Bronchial epithelial cell (primary cell): ENCODE measurements at regions not wholly inside any gene's neighbourhood (a gene's known extent, or its start where the extent isn't known, plus 50 kb on each side); places are given as distances from the start of the nearest gene placed in this dataset.
A peak's percentile ranks its signal among the peaks of the same experiment; 100 is the strongest.

Source experiments
- DNase-seq: peaks from one replicate; pipeline ENCODE4 v3.0.0-alpha.2; 2010; ENCODE audit warnings: low read depth
- FAIRE-seq: peaks from 2 replicates; lab custom pipeline; 2011; peaks lifted over from hg19 to GRCh38; lab: Jason Lieb, UNC
- H3K27me3 ChIP-seq: 2 replicates; pipeline ENCODE4 v1.5.1; 2011; ENCODE audit warnings: low read length; ENCODE audit not compliant: control insufficient read depth, insufficient read depth
- H3K36me3 ChIP-seq: 2 replicates; pipeline ENCODE4 v1.5.1; 2011; ENCODE audit warnings: low read length; ENCODE audit not compliant: control insufficient read depth, insufficient read depth
- H3K4me3 ChIP-seq: 2 replicates; pipeline ENCODE4 v1.5.1; 2011; ENCODE audit warnings: mild to moderate bottlenecking, low read depth, low read length, control low read depth
- CTCF ChIP-seq: IDR thresholded peaks from 2 replicates; pipeline ENCODE4 v1.5.1; 2011; ENCODE audit warnings: mild to moderate bottlenecking, moderate library complexity, low read length, control low read depth, inconsistent platforms; ENCODE audit not compliant: insufficient read depth, severe bottlenecking

- DNase-seq = no peak
- no peak for TF ChIP-seq CTCF
- no peak for FAIRE-seq
- Histone ChIP-seq H3K36me3 (no peaks in the 10 kb centered on the region), H3K4me3 (no peak overlapping the region), H3K27me3 (no peaks in the 10 kb centered on the region)
Observed at GRCh38 chr9:73565026-73565425, 413.4 kb downstream of the ANXA1 start.

GRCh38 chr9:73565833-73566465, 414.3 kb downstream of the ANXA1 start:
- FAIRE-seq = no peak
- no peaks in the 10 kb centered on the region for H3K27me3 ChIP-seq
- peak; percentile 79 for TF ChIP-seq CTCF
- no peaks in the 10 kb centered on the region for H3K36me3 ChIP-seq
- H3K4me3 ChIP-seq = no peak overlapping the region
- DNase-seq = peak; percentile 62

GRCh38 chr9:73566627-73567026, 415.0 kb downstream of the ANXA1 start:
- FAIRE-seq (no peak), DNase-seq (no peak)
- H3K27me3 ChIP-seq = no peaks in the 10 kb centered on the region
- TF ChIP-seq CTCF = no peak
- no peak overlapping the region for H3K4me3 ChIP-seq
- no peaks in the 10 kb centered on the region for H3K36me3 ChIP-seq

- no peak for FAIRE-seq
- Histone ChIP-seq H3K27me3 (no peaks in the 10 kb centered on the region), H3K4me3 (no peak overlapping the region), H3K36me3 (no peaks in the 10 kb centered on the region)
- DNase-seq = no peak
- no peak for TF ChIP-seq CTCF
Observed at GRCh38 chr9:73573235-73573634, 421.6 kb downstream of the ANXA1 start.

GRCh38 chr9:73575101-73576060, 423.7 kb downstream of the ANXA1 start:
- DNase-seq = no peak

More at GRCh38 chr9:73575101-73576060, 423.7 kb downstream of the ANXA1 start:
- no peak overlapping the region for H3K4me3 ChIP-seq
- no peak for FAIRE-seq
- TF ChIP-seq CTCF = no peak
- no peaks in the 10 kb centered on the region for H3K27me3 ChIP-seq
- no peaks in the 10 kb centered on the region for H3K36me3 ChIP-seq
